HAP-1 (cell line): ENCODE measurements at regions not wholly inside any gene's neighbourhood (a gene's known extent, or its start where the extent isn't known, plus 50 kb on each side); places are given as distances from the start of the nearest gene placed in this dataset.

Source experiments
- DNase-seq, 2 experiments: peaks; one replicate each; pipeline ENCODE4 v3.0.0-alpha.2; 2016 to 2020; ENCODE audit warnings: low spot score in 2 of 2
- H3K27me3 ChIP-seq: fragments of 250-450 bp; sonication (Bioruptor Pico); 2 replicates; pipeline ENCODE4 v1.5.1; 2020; ENCODE audit warnings: low read depth, mild to moderate bottlenecking, moderate library complexity
- H3K36me3 ChIP-seq: fragments of 250-450 bp; sonication (Bioruptor Pico); replicated peaks from 2 replicates; pipeline ENCODE4 v1.5.1; 2020; ENCODE audit warnings: mild to moderate bottlenecking
- H3K4me1 ChIP-seq: fragments of 250-450 bp; sonication (Bioruptor Pico); 2 replicates; pipeline ENCODE4 v1.5.1; 2020; ENCODE audit warnings: mild to moderate bottlenecking
- H3K4me3 ChIP-seq: fragments of 250-450 bp; sonication (Bioruptor Pico); 2 replicates; pipeline ENCODE4 v1.5.1; 2020; ENCODE audit warnings: mild to moderate bottlenecking, moderate library complexity
- H3K9me3 ChIP-seq: fragments of 250-450 bp; sonication (Bioruptor Pico); 2 replicates; pipeline ENCODE4 v1.5.1; 2020; ENCODE audit warnings: mild to moderate bottlenecking, moderate library complexity
- in situ Hi-C: fragments of 300-500 bp; cut with MboI; formaldehyde crosslinking; loops from 3 replicates; pipeline ENCODE4 v1.14.3; 2020; ENCODE audit warnings: low sequenced_read_pairs, inconsistent platforms, mixed read lengths

DNA sequence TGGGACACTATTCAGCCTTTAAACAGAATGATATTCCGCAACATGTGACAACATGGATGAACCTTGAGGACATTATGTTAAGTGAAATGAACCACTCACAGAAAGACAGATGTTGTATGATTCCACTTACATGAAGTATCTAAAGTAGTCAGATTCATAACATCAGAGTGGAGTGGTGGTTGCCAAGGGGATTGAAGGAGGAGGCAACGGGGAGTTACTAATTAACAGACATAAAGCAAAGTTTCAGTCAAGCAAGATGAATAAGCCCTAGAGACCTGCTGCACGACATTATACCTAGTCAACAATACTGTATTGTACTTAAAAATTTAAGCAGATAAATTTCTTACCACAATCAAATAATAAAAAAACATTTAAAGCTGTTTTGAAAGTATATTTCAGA is 105.0 kb upstream of the NR0B1 start:
- no peak for DNase-seq
- Histone ChIP-seq H3K4me1 (no peaks in the 10 kb centered on the region), H3K4me3 (no peak overlapping the region), H3K36me3 (no peaks in the 10 kb centered on the region), H3K27me3 (no peaks in the 10 kb centered on the region), H3K9me3 (no peaks in the 10 kb centered on the region)
- in situ Hi-C loops: no loop called here

DNA sequence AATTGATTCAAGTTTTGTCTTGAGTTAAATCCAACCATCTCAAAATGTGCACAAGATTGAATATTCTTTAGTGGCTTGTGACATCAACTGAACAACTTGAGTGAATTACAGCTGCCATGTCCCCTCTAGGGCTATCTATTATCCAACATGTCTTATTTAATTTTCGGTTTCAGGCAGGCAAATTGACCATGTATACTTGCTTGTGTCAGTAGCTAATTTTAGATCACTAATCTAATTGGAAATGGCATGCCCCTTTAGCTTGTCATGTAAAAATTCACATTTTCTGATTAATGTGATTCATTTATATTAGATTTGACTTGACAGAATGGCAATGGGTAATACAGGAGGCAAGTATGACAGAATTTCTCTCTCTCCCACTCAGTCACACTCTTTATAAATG is 93.2 kb upstream of the NR0B1 start:
- in situ Hi-C loops: no loop called here
- no peak for DNase-seq
- H3K9me3 ChIP-seq: no peaks in the 10 kb centered on the region
- H3K4me1 ChIP-seq: no peaks in the 10 kb centered on the region
- H3K4me3 ChIP-seq: no peak overlapping the region
- no peaks in the 10 kb centered on the region for H3K27me3 ChIP-seq
- no peaks in the 10 kb centered on the region for H3K36me3 ChIP-seq

DNA sequence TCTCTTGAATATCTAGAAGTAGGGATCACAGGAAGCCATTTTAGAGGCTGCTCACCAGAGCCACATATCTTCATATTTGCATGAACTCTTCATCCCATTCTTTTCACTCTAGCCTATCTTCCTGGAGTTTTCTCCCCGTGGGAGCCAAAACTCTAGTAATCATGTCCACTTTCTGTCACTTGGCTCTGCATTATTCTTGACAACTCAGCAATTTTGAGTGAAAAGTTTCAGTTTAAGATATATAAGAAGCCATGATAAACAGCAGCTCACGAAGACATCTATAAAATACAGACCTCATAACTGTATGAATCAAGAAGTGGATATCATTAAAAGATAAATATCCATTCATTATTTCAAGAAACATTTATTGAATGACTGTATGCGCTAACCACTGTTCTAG is 79.1 kb upstream of the NR0B1 start:
- in situ Hi-C loops: no loop called here

DNA sequence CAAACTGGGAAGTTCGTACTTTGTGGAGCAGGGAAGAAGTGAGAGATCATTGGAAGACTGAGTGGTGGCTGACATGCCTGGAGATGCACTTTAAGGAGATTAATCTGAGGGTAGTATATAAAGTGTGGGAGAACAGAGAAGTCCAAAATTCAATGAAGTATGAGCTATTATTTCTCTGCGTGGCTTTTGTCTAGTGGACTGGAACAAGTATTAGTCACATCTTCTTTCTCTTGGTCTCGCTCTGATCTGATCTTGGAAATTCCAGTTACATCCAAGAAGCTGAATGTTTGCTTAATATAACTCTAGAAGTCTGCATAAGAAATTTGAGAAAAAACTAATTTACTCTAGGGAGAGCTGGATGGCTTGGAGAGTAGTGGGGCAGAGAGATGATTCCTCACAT is 64.8 kb upstream of the NR0B1 start:
- in situ Hi-C loops: no loop called here
- Histone ChIP-seq H3K4me1 (0 out of 2 replicates have a peak, but pooled peaks cover under 1% of the 10 kb centered on the region), H3K36me3 (no peaks in the 10 kb centered on the region), H3K27me3 (peaks cover 4% of the 10 kb centered on the region; the same call in 1 of the 2 replicates), H3K4me3 (no peak overlapping the region), H3K9me3 (no peaks in the 10 kb centered on the region)
- no peak for DNase-seq

More for the DNA sequence above, 79.1 kb upstream of the NR0B1 start:
- Histone ChIP-seq H3K27me3 (no peaks in the 10 kb centered on the region), H3K4me1 (peaks cover 3% of the 10 kb centered on the region), H3K36me3 (no peaks in the 10 kb centered on the region), H3K4me3 (no peak overlapping the region), H3K9me3 (no peaks in the 10 kb centered on the region; the same call in 1 of the 2 replicates)
- no peak for DNase-seq

DNA sequence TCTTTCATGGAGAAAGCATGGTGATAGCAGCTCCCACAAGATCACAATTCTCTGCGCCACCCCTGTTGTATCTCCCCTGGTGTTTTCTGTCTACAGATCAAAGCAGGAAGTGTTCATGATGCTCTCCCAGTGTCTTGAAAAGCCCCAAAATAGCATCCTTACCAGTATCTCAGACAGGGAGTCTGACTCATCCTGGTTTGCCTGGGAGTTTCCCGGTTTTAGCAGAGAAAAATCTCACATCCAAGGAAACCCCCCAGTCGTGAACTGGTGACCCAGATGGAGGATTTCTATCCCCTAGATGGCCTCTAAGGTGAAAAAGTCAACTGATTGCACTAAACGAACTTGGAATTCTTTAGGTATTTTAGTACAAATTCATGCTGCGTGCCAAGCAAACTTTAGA is 64.3 kb upstream of the NR0B1 start:
- DNase-seq: no peak
- in situ Hi-C loops: no loop called here
- no peaks in the 10 kb centered on the region for H3K36me3 ChIP-seq
- no peak overlapping the region for H3K4me3 ChIP-seq
- 0 out of 2 replicates have a peak, but pooled peaks cover 4% of the 10 kb centered on the region for H3K4me1 ChIP-seq
- H3K27me3 ChIP-seq: peaks cover 7% of the 10 kb centered on the region; the same call in 1 of the 2 replicates
- no peaks in the 10 kb centered on the region for H3K9me3 ChIP-seq

DNA sequence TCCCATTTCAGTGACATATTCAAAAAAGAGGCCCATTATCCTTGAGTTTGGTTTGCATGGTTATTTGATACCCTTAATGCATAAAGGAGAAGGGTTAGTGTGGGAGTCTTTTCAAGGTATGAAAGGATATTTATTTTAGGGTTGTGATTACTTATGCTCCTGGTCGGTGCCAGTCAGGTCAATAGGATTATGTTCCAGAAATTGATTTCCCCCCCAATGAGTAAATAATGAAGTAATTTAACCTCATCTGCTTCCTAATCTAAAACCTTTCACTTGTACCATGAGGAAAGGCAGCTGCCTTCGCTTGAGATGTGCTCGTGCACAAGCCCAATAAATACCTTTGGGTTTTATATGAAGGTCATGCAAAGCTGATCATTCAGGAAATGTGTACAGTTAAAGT is 55.0 kb upstream of the NR0B1 start:
- DNase-seq: peak in 1 of 2 experiments; percentile 23
- Histone ChIP-seq H3K36me3 (no peaks in the 10 kb centered on the region), H3K27me3 (peaks cover 4% of the 10 kb centered on the region; the same call in 1 of the 2 replicates), H3K9me3 (no peaks in the 10 kb centered on the region), H3K4me1 (peaks cover 14% of the 10 kb centered on the region), H3K4me3 (no peak overlapping the region)
- in situ Hi-C loops: no loop called here
